Activated CD4-positive, CD25-positive, alpha-beta regulatory T cell treated with anti-CD3 and anti-CD28 coated beads, Interleukin-2, amount 50 U/mL, for 24 hours (primary cell): ENCODE measurements at regions not wholly inside any gene's neighbourhood (a gene's known extent, or its start where the extent isn't known, plus 50 kb on each side); places are given as distances from the start of the nearest gene placed in this dataset.

ENCODE experiments used
- ATAC-seq, 2 donors: fragments of 150-1000 bp; cut with Tn5 transposase; one replicate each; pipeline ENCODE4 v1.10.0; 2021; ENCODE audit warnings: mild to moderate bottlenecking in 1 of 2, moderate library complexity in 1 of 2

DNA sequence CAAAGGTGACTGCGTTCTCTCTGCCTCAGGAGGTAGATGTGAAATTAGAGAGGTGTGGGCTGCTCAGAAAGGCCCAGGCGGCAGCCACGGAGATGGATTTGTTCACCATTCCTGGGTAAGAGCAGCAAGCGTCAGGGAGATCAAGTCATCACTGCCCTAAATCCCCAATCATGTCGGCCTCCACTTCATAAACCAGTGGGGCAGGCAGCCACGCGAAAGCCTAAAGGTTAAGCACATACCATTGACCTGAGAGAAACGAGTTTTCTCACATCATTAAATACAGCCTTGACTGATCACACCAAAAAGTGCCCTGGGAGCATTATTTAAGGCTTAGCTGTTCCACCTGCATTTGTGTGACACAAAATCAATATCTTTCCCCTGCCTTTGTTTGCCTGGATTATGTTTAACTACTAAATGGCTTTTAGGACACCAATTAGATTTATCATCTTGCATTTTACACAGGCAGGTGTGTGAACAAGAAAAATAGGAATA is 50.7 kb upstream of the FOXB1 start:
- ATAC-seq: no peak

DNA sequence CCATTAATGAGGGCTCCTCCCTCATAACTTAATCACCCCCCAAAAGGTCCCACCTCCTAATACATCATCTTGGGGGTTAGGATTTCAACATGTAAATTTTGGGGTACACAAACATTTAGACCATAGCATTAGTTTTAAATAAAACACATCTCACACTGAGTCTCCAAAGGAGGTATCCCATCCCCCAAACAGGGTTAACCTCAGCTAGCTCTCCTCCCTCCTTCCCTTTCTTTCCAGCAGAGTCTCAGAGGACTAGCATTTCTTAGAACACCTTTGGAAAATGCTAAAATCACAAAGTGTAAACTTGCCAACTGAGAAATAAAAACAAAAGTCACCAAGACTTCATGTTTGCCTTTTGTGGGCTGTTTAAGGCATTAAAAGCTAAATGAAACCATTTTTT is 51.2 kb upstream of the FOXB1 start:
- ATAC-seq: no peak

DNA sequence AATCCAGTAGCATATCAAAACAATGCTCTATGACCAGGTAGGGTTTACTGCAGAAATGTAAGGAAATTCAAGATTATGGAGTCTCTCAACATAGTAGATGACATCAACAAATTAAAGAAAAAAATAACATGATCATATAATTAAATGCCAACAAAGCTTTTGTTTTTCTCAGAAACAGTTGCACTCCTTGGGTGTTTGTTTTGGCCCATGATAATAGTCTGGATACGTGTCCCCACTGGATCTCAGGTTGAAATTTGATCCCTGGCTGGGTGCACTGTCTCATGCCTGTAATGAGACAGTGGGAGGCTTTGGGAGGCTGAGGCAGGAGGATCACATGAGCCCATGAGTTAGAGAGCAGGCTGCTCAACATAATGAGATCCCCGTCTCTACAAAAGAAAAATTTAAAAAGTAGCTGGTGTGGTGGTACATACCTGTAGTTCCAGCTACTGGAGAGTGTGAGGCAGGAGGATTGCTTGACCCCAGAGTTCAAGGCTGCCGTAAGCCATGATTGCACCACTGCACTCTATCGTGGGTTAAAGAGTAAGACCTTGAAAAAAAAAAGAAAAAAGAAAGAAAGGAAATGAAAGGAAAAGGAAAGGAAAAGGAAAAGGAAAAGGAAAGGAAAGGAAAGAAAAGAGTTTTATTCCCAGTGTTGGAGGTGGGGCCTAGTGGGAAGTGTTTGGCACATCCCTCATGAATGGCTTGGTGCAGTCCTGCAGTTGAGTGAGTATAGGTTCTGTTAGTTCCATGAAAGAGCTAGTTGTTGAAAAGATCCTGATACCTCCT is 53.3 kb upstream of the FOXB1 start:
- no peak for ATAC-seq

- ATAC-seq: no peak
Observed at GRCh38 chr15:59948924-59949613, 55.0 kb upstream of the FOXB1 start.

DNA sequence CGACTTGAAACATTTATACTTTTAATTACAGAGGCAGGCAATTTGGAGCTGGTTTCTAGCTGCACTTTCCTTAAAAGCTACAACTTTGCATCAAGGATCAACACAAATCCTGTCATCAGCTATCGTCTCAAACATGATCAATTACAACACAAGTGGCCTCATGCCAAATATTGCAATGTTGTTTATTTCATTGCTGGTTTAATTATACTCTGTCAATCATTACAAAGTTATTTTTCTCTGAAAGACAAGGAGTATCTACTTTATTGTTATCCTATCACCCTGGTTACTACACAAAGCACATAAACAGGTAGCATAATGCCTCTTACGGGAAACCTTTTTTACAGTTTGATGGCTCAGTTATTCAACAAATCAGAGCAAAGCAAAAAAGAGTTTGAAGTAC is 58.0 kb upstream of the FOXB1 start:
- no peak for ATAC-seq

- ATAC-seq: no peak
Observed at GRCh38 chr15:59945036-59945435, 59.1 kb upstream of the FOXB1 start.

DNA sequence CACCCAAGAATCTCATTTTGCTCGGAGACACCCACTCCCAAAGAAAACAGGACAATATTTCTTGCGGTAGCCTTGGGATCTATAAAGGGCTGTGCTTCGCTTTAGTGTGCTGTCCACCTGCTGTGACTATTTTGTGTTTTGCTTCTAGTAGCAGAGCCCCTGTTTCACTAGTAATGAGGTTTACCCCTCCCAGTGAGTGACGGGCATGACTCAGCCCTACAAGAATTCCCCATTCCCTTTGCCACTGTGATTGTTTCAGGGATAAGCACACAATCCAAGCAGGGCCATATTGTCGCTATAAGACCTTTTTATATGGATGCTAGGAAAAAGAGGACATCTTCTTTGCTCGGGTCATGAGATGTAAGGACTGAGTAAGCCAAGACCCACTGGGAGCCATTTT is 62.5 kb upstream of the FOXB1 start:
- ATAC-seq: no peak

DNA sequence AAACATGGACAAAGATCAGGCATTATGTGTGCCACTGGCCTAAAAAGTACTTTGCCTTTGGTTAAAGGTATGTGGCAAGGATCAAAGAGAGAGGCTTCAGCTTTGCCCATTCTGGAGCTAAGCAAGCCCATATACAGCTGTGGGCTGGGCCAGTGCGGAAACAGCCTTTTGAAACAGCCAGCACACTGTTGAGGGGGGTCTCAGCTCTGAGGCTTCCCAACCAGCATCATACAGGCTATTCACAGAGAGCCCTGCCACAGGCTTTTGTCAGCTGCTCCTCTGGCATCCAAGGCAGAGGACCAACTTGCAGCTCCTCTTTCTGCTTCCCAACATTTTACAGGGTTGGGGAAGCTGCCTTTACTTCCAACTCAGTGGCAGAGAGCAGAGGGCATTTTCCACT is 63.2 kb upstream of the FOXB1 start:
- no peak for ATAC-seq

GRCh38 chr15:59940456-59940855 is 63.7 kb upstream of the FOXB1 start:
- no peak for ATAC-seq

DNA sequence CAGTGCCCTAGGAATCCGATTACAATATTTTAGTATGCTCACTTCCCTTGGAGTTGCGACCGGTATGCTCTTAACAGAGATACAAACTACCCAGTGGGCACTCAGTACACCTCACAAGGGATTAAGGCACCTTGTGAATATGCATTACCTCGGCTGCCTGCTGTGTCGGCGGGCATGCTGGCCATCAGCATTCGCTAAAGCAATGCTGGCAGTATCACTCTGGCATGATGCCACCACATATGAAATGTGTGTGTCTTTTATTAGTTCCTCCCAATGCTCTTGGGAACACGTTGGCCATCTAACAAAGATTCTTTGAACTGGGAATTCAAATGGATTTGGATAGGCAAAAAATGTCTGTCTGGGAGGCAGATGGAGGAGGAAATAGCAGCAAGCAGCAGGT is 67.4 kb upstream of the FOXB1 start:
- no peak for ATAC-seq

- ATAC-seq: no peak
Observed at GRCh38 chr15:59933607-59934006, 70.5 kb upstream of the FOXB1 start.

DNA sequence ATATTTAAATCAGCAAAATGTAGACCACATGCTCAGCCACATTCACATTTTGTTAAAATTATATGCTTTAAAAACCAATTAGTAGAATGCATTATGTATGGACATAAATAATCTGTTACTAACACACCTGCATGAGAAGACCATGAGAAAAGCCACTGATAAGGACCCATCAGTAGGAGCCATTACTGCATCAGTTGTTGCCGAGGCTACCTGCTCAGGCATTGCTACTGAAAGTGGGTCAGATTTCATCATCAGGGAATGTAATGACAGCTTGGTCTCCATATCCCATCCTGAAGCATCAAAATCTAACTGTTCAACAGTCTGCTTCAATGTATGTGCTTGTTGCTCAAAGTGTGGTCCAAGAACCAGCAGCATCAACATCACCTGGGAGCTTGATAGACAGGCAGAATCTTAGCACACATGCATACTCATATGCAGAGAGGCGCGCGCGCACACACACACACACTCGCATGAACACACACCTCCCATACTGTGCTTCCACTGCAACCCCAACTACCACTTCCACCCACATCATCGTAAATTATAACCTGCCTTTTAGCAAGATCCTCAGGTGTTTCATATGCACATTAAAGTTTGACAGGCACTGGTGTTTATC is 72.4 kb upstream of the FOXB1 start:
- ATAC-seq: no peak

DNA sequence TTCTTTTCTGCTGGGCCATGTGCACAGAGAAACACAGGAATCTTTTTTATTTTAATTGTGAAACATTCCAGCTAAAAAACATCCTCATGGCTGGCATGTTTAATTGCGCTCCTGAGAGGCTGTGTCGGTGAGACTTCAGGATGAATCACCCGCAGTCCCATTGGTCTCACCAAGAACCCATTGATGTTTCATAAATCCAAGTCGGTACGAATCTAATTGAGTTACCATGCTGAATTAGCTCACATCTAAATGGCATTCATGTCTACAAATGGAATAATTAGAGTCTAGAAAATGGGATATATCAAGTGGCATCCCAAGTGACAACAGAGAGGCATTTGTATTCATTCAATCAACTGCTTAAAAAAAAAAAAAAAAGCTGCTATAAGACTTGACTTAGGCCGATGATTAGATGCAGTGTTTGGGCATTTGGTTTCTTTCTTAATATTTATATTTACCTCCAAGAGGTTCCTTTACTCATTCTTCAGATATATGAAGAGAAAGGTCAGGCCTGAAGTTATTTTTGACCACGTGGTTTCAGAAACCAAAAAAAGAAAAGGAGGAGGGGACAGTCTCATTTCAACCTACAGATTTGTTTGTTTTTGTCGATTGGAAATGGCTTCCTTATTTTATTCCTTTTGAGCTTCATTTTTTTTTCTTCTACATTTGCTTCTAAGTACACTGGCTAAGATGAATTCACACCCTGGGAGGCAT is 79.1 kb upstream of the FOXB1 start:
- no peak for ATAC-seq

GRCh38 chr15:59924096-59924495 is 80.0 kb upstream of the FOXB1 start:
- ATAC-seq: no peak

- ATAC-seq: no peak
Observed at GRCh38 chr15:59923508-59923907, 80.6 kb upstream of the FOXB1 start.

DNA sequence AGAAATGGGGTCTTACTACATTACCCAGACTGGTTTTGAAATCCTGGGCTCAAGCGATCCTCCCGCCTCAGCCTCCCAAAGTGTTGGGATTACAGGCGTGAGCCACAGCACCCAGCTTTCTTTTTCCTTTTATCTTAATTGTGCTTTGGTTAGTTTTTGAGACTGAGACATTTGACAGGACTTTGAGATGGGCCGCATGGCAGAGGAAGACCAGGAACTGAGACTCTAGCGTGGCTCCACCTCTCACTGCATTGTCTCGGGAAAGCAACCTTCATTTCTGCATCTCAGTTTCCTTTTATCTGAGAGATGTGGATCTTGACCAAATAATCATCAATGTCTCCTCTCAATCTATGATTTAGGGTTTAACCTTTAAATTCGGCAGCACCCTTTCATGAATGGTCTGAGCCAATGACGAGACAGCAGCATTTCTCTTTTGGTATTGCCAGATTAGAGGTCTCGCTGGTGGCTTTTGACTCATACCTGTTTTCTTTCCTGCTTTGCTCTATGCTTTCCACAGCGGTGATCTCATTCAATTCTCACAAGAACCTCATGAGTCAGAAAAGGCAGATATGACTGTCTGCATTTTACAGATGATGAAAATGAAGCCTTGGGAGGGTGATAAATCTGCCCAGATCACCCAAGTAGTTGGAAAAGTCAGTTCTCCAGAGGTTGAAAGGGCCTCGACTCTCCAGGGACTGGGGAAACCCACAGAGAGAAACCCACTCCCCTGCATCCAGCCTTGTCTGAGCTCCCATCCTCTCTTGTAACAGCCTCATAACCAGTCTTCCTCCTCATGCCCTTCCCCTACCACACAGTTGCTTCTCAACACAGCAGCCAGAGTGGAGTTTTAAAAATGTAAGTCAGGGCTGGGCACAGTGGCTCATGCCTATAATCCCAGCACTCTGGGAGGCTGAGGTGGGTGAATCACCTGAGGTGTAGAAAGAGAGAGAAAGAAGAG is 84.8 kb upstream of the FOXB1 start:
- peak; percentile 92 to 93 for ATAC-seq

DNA sequence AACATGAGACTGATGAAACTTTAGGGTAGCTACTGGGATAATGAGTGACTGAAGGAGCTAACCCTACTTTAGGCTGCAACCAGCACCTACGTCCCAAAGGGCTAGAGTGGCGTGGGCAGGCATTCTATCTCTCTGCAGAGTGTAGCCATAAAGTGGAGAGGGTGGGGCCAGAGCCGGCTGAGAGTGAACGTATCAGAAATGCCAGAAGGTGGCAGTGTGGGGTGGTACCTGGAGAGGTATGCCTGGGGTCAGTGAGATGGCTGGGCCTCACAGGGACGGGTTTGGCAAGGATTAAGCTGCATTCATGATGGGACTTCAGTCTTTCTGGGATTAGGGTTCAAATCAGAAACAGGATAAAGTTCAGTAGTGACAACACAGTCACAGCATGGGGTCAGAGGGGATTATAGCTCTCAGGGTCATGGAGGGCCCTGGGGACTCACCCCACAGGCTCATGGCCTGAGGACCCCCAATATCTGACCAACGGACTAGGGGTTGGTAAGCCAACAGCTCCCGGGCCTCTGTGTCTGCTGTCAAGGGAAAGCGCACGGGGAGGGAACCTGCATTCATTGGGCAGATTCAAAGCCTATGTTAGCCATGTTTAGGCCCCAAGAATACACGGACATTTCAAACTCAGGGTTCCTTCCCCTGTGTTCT is 86.5 kb upstream of the FOXB1 start:
- ATAC-seq: peak; percentile 36 to 42

DNA sequence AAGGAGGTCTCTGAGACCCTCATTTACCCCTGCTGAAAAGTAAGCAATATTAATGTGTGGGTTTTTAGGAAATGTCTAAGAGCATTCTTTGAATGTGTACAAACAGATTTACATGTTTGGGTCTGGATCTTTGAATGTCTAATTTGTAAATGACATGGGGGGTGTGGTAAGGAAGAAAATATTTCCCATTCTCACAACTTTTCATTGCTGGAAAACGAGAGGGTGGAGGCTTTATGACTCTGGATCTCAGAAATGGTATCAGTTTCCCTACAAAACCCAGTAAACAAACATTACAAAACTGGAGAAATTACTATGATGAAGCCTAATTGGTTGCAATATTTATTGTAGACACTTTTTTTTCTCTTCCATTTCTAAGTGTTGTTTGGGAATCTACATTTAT is 98.1 kb upstream of the FOXB1 start:
- ATAC-seq: no peak

DNA sequence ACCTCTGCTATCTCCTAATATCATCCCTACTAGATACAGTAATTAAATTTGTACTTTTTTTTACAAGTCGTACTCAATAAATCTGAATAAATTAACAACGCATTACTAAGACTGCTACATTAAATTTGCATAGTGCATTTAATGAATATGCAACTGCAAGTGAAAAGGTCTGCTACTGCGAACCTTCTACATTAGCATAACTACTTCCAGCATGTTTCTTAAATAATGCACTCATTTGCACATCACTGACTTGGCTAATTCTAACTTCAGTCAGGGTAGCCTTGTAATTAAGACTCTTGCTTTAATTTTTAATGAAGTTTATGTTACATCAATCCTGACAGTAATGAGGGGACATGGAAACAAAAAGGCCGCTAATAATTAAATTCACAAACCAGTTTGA is 98.9 kb upstream of the FOXB1 start:
- no peak for ATAC-seq

GRCh38 chr15:59904450-59905135 is 99.5 kb upstream of the FOXB1 start:
- ATAC-seq: no peak

DNA sequence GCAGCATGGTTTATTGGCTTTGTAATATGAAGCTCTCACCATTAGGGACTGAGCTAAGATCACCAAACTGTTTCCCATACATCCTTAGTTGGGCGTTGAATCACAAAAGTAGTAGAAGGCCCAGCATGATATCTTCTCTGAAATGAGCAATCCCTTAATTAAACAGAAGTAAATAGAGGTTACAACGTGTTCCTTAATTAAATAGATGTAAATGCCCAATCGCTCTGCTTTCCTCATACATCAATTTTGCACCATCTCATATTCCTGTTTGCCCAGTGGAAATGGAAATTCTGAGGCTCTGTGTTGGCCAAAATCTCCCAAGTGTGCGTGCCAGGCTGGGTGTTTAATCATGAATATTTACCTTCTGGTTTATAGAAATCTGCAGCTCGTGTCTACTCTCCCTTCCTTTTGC is 107.4 kb upstream of the FOXB1 start:
- no peak for ATAC-seq
